ENCODE measurements at regions not wholly inside any gene's neighbourhood (a gene's known extent, or its start where the extent isn't known, plus 50 kb on each side); places are given as distances from the start of the nearest gene placed in this dataset.

- DNase-seq, result no peak
Measured at GRCh38 chr7:73964786-73965185, 63.2 kb upstream of the ELN start.

GRCh38 chr7:73966062-73966940, 61.7 kb upstream of the ELN start:
- no peak for DNase-seq

GRCh38 chr7:73966941-73967831, 60.8 kb upstream of the ELN start:
- DNase-seq, result no peak

- no peak for DNase-seq
Measured at GRCh38 chr7:73967832-73968290, 60.1 kb upstream of the ELN start.

- DNase-seq, result no peak
Measured at GRCh38 chr7:73968487-73968886, 59.5 kb upstream of the ELN start.

GRCh38 chr7:73969991-73970390, 58.0 kb upstream of the ELN start:
- DNase-seq, result no peak

GRCh38 chr7:73970801-73971229, 57.2 kb upstream of the ELN start:
- DNase-seq, result no peak

GRCh38 chr7:73971322-73971703, 56.7 kb upstream of the ELN start:
- no peak for DNase-seq

GRCh38 chr7:73971704-73972341, 56.1 kb upstream of the ELN start:
- DNase-seq, result no peak

- no peak for DNase-seq
Measured at GRCh38 chr7:73972614-73973013, 55.4 kb upstream of the ELN start.

- no peak for DNase-seq
Measured at GRCh38 chr7:73973091-73973490, 54.9 kb upstream of the ELN start.

GRCh38 chr7:73974101-73974947, 53.6 kb upstream of the ELN start:
- DNase-seq, result no peak

- DNase-seq, result no peak
Measured at GRCh38 chr7:73974948-73975926, 52.7 kb upstream of the ELN start.

GRCh38 chr7:73976761-73977618, 51.0 kb upstream of the ELN start:
- peak; percentile 87 for DNase-seq

- peak; percentile 59 for DNase-seq
Measured at GRCh38 chr7:73977619-73978618, 50.1 kb upstream of the ELN start.

Measured in fibroblast of skin of right biceps (primary cell).